ENCODE measurements at regions not wholly inside any gene's neighbourhood (a gene's known extent, or its start where the extent isn't known, plus 50 kb on each side); places are given as distances from the start of the nearest gene placed in this dataset.

DNA sequence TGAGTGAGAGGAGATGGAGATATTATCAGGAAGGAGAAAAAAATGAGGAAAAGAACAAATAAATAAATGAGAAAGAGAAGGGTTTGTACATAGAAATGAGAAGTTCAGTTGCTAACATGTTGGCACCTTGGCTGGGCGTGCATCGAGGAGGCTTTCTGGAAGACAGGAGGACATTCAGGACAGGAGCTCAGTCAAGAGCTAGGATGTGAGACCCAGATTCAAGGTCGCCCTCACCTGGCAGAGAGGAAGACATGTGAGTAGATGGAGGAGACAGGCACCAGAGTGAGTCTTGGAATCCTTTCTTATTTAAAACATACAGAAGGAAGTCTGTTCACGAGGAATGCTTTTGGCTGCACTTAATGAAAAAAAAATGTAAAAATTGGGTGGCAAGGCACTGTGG lies 640.9 kb downstream of the NPHP4 start:
- TF ChIP-seq, protein P1, sequence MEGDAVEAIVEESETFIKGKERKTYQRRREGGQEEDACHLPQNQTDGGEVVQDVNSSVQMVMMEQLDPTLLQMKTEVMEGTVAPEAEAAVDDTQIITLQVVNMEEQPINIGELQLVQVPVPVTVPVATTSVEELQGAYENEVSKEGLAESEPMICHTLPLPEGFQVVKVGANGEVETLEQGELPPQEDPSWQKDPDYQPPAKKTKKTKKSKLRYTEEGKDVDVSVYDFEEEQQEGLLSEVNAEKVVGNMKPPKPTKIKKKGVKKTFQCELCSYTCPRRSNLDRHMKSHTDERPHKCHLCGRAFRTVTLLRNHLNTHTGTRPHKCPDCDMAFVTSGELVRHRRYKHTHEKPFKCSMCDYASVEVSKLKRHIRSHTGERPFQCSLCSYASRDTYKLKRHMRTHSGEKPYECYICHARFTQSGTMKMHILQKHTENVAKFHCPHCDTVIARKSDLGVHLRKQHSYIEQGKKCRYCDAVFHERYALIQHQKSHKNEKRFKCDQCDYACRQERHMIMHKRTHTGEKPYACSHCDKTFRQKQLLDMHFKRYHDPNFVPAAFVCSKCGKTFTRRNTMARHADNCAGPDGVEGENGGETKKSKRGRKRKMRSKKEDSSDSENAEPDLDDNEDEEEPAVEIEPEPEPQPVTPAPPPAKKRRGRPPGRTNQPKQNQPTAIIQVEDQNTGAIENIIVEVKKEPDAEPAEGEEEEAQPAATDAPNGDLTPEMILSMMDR (IDR thresholded peaks at IDR 0.05; ENCODE audit: low read depth, low read length, poor library complexity, severe bottlenecking): no peak
- no peak for TF ChIP-seq EZH2phosphoT487 (IDR thresholded peaks at IDR 0.05; ENCODE audit: borderline replicate concordance, low read length)

All from DOHH2 (cell line).